OCI-LY1 (cell line): ENCODE measurements at regions not wholly inside any gene's neighbourhood (a gene's known extent, or its start where the extent isn't known, plus 50 kb on each side); places are given as distances from the start of the nearest gene placed in this dataset.

Experiments
- H2AFZ ChIP-seq: fragments of 200-600 bp; sonication (generic), shearing (Covaris generic); 2 replicates; pipeline ENCODE4 v1.6.0; 2014; ENCODE audit warnings: antibody characterized with exemption, mild to moderate bottlenecking, low read length
- H3F3A ChIP-seq: fragments of 200-600 bp; sonication (generic), shearing (Covaris generic); 2 replicates; pipeline ENCODE4 v1.6.0; 2014; ENCODE audit warnings: mild to moderate bottlenecking, antibody characterized with exemption, low read length, moderate library complexity; ENCODE audit not compliant: insufficient read depth
- H3K27ac ChIP-seq: fragments of 200-600 bp; sonication (generic); 2 replicates; pipeline ENCODE4 v1.5.1; 2014; ENCODE audit warnings: low read length, mixed run types, mild to moderate bottlenecking, low read depth; ENCODE audit not compliant: poor library complexity, severe bottlenecking
- H3K27me3 ChIP-seq: fragments of 200-600 bp; sonication (generic); 2 replicates; pipeline ENCODE4 v1.6.0; 2014; ENCODE audit warnings: antibody characterized with exemption, mild to moderate bottlenecking, low read length, moderate library complexity; ENCODE audit not compliant: insufficient read depth
- H3K36me3 ChIP-seq: fragments of 200-600 bp; sonication (generic); 2 replicates; pipeline ENCODE4 v1.6.1; 2014; ENCODE audit warnings: mild to moderate bottlenecking, antibody characterized with exemption, low read length, moderate library complexity, mixed read lengths; ENCODE audit not compliant: insufficient read depth
- H3K4me1 ChIP-seq: fragments of 200-600 bp; sonication (generic); 2 replicates; pipeline ENCODE4 v1.5.1; 2014; ENCODE audit warnings: mild to moderate bottlenecking, low read length, moderate library complexity; ENCODE audit not compliant: insufficient read depth, severe bottlenecking
- H3K4me2 ChIP-seq: fragments of 200-600 bp; sonication (generic), shearing (Covaris generic); 2 replicates; pipeline ENCODE4 v1.6.1; 2014; ENCODE audit warnings: low read length
- H3K4me3 ChIP-seq: fragments of 200-600 bp; sonication (generic); 2 replicates; pipeline ENCODE4 v1.5.1; 2014; ENCODE audit warnings: low read length, low read depth, mild to moderate bottlenecking, mixed read lengths; ENCODE audit not compliant: poor library complexity, severe bottlenecking
- H3K79me2 ChIP-seq: fragments of 200-600 bp; shearing (Covaris generic); 2 replicates; pipeline ENCODE4 v1.6.1; 2016; ENCODE audit warnings: mixed run types, low read length, mixed read lengths; ENCODE audit not compliant: insufficient read depth
- H3K9ac ChIP-seq: fragments of 200-600 bp; sonication (generic), shearing (Covaris generic); 2 replicates; pipeline ENCODE4 v1.6.1; 2014; ENCODE audit warnings: mild to moderate bottlenecking, low read length, mixed read lengths
- H3K9me2 ChIP-seq: fragments of 200-600 bp; sonication (generic), shearing (Covaris generic); 2 replicates; pipeline ENCODE4 v1.6.1; 2014; ENCODE audit warnings: low read depth, mild to moderate bottlenecking, low read length, mixed read lengths
- H3K9me3 ChIP-seq: fragments of 200-600 bp; shearing (Covaris generic); 2 replicates; pipeline ENCODE4 v1.6.1; 2014; ENCODE audit warnings: low read length, mixed read lengths
- H4K20me1 ChIP-seq: fragments of 200-600 bp; sonication (generic), shearing (Covaris generic); 2 replicates; pipeline ENCODE4 v1.6.0; 2016; ENCODE audit warnings: mild to moderate bottlenecking, low read length; ENCODE audit not compliant: insufficient read depth
- CTCF ChIP-seq: fragments of 200-600 bp; sonication (generic), shearing (Covaris generic); IDR thresholded peaks from 2 replicates; pipeline ENCODE4 v1.5.1; 2017; ENCODE audit warnings: mild to moderate bottlenecking, antibody characterized with exemption, low read length, moderate library complexity, mixed read lengths
- EZH2 ChIP-seq: fragments of 200-600 bp; sonication (generic), shearing (Covaris generic); IDR thresholded peaks from 2 replicates; pipeline ENCODE4 v1.8.0; 2017; ENCODE audit warnings: borderline replicate concordance, mixed run types, mild to moderate bottlenecking, antibody characterized with exemption, low read length, moderate library complexity, mixed read lengths

- Histone ChIP-seq H3K4me2 (no peak overlapping the region), H3K27me3 (no peaks in the 10 kb centered on the region), H2AFZ (no peak overlapping the region), H3K79me2 (no peaks in the 10 kb centered on the region), H4K20me1 (no peaks in the 10 kb centered on the region), H3K4me3 (no peak overlapping the region), H3K27ac (no peak overlapping the region), H3F3A (no peaks in the 10 kb centered on the region), H3K9me3 (no peaks in the 10 kb centered on the region), H3K9ac (no peak overlapping the region), H3K36me3 (no peaks in the 10 kb centered on the region), H3K9me2 (no peaks in the 10 kb centered on the region), H3K4me1 (no peaks in the 10 kb centered on the region)
- TF ChIP-seq EZH2 (no peak), CTCF (no peak)
Observed at GRCh38 chr4:111267786-111268185, 644.9 kb upstream of the PITX2 start.

DNA sequence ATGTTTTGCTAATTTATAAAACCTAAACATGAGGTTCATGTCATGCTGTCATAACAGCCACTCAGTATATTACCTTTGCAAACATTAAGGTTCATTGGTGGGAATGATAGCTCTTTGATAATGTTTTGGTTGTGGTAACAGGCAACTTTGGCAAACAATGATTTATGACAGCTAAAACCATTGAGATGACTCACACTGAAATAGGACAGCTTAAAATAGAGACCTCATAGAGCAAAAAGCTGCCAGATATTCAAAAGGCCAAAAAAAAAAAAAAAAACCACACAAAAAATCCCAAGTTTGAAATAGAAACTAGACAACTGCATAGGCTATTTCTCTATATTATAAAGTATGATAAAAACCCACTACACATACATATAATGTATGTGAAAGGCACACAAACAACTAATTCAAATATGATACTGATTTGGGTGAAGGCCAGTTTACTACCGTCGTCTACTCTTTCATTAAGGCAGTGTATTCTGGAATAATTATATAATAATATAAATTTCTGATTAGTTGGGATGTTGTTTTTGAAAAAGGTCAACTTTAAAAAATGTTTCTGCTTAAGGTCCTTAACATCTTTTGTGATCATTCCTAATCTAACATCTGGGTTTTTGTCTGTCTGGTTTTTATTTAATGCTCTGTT, 646.0 kb upstream of the PITX2 start:
- TF ChIP-seq CTCF (no peak), EZH2 (no peak)
- Histone ChIP-seq H4K20me1 (no peaks in the 10 kb centered on the region), H3K4me3 (no peak overlapping the region), H2AFZ (no peak overlapping the region), H3K36me3 (no peaks in the 10 kb centered on the region), H3K9me3 (no peaks in the 10 kb centered on the region), H3F3A (no peaks in the 10 kb centered on the region), H3K9ac (no peak overlapping the region), H3K27me3 (no peaks in the 10 kb centered on the region), H3K27ac (no peak overlapping the region), H3K4me2 (no peak overlapping the region), H3K79me2 (no peaks in the 10 kb centered on the region), H3K4me1 (no peaks in the 10 kb centered on the region), H3K9me2 (no peaks in the 10 kb centered on the region)

DNA sequence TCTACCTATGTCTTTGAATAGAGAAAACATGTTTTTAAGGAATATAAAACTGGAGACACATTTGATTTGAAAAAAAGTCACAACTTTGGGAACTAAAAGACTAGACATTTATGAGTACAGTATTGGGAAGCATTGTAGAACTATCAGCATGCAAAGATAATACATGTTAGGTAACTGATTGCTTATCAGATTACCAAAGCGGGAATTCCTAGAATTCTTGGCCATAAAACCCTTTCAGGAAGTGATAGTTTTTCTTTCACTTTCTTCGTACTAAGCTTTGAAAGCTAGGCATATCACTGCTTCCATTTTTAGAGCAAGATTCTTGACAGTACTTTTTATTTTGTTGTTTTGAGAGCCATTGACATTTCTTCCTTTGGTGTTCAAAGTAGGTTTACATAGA, 646.6 kb upstream of the PITX2 start:
- Histone ChIP-seq H2AFZ (no peak overlapping the region), H3K79me2 (no peaks in the 10 kb centered on the region), H4K20me1 (no peaks in the 10 kb centered on the region), H3K4me1 (no peaks in the 10 kb centered on the region), H3F3A (no peaks in the 10 kb centered on the region), H3K9me3 (no peaks in the 10 kb centered on the region), H3K27ac (no peak overlapping the region), H3K36me3 (no peaks in the 10 kb centered on the region), H3K9ac (no peak overlapping the region), H3K27me3 (no peaks in the 10 kb centered on the region), H3K4me3 (no peak overlapping the region), H3K4me2 (no peak overlapping the region), H3K9me2 (no peaks in the 10 kb centered on the region)
- TF ChIP-seq CTCF (no peak), EZH2 (no peak)
